ENCODE measurements at regions not wholly inside any gene's neighbourhood (a gene's known extent, or its start where the extent isn't known, plus 50 kb on each side); places are given as distances from the start of the nearest gene placed in this dataset.

DNA sequence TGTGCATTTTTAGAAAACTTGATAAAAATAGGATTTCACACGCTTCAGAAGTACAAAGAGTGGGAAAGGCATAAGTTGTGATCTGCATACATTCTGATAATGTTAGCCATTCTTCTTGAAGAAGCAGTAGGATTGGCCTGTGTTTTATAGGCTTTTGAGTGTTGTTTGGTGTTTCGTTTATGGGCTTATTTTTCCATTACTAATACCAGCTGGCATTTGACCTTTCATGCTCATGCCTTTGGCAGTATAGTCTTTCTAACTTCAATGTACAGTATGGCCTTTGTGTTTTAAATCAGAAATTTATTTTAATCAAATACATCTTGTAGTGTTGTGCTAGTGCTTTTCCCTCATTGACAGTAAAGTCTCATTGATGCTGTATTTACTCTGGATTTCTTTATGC, 51.5 kb upstream of the SLC4A4 start:
- H3K4me3 Mint-ChIP-seq = no peak overlapping the region
- no peaks in the 10 kb centered on the region for H3K4me1 Mint-ChIP-seq (ENCODE audit: low read depth)
- H3K36me3 Mint-ChIP-seq = no peaks in the 10 kb centered on the region
- H3K9me3 Mint-ChIP-seq (ENCODE audit: low read depth) = no peaks in the 10 kb centered on the region
- H3K27ac Mint-ChIP-seq = no peak overlapping the region
- no peaks in the 10 kb centered on the region for H3K27me3 Mint-ChIP-seq

DNA sequence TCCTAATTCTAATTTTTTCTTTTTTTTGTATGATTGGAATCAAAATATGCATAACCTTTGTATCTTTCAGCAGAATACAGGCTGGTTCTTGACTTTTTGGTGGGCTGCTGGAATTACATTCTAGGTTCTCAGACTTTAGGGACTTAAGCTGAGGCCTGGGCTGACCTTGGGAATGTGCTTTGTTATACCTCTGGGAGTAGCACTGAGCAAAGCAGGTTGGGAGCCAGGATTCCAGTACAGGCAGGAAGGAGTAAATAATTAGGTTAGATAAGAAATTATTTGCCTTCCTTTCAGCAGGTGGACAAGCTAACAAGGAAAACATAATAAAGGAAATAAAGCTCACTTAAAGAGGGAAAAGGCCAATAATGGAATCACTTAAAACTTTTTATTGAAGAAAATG, 49.9 kb upstream of the SLC4A4 start:
- Mint-ChIP-seq H3K36me3 (no peaks in the 10 kb centered on the region), H3K27me3 (no peaks in the 10 kb centered on the region), H3K4me1 (ENCODE audit: low read depth) (no peaks in the 10 kb centered on the region), H3K27ac (no peak overlapping the region), H3K9me3 (ENCODE audit: low read depth) (no peaks in the 10 kb centered on the region), H3K4me3 (no peak overlapping the region)

Data from activated naive CD8-positive, alpha-beta T cell (primary cell).